ENCODE measurements at regions not wholly inside any gene's neighbourhood (a gene's known extent, or its start where the extent isn't known, plus 50 kb on each side); places are given as distances from the start of the nearest gene placed in this dataset.

DNA sequence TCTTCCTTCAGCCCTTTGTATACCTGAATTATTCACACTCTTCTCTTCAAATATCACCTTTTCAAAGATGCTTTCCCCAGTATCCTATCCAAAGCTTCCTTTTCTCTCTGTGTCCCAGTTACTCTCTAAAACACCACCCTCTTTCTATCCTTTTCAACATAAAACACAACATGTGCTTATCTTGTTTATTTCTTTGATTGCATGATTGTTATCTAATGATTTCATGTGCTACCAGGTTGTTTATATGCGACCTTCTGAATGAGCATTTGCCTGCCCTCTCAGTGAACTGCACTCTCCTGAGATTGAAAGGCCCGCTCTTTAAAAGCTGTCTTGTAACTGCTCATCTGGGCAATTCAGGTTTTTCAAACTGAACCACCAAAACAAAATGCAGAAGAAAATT lies 97.7 kb upstream of the FGGY start:
- H3K4me3 ChIP-seq (replicated peaks; ENCODE audit: insufficient read depth, low read length): no peak overlapping the region
- H3K27me3 ChIP-seq (ENCODE audit: insufficient read depth, poor library complexity, severe bottlenecking): no peaks in the 10 kb centered on the region
- no peak overlapping the region for H3K27ac ChIP-seq (replicated peaks)
- TF ChIP-seq GABPA (IDR thresholded peaks at IDR 0.05; ENCODE audit: low read depth) (no peak), POLR2AphosphoS5 (IDR thresholded peaks at IDR 0.05; ENCODE audit: low read depth) (no peak), SPI1 (IDR thresholded peaks at IDR 0.05; ENCODE audit: borderline replicate concordance, low read depth) (no peak)
- TF ChIP-seq, protein P1, sequence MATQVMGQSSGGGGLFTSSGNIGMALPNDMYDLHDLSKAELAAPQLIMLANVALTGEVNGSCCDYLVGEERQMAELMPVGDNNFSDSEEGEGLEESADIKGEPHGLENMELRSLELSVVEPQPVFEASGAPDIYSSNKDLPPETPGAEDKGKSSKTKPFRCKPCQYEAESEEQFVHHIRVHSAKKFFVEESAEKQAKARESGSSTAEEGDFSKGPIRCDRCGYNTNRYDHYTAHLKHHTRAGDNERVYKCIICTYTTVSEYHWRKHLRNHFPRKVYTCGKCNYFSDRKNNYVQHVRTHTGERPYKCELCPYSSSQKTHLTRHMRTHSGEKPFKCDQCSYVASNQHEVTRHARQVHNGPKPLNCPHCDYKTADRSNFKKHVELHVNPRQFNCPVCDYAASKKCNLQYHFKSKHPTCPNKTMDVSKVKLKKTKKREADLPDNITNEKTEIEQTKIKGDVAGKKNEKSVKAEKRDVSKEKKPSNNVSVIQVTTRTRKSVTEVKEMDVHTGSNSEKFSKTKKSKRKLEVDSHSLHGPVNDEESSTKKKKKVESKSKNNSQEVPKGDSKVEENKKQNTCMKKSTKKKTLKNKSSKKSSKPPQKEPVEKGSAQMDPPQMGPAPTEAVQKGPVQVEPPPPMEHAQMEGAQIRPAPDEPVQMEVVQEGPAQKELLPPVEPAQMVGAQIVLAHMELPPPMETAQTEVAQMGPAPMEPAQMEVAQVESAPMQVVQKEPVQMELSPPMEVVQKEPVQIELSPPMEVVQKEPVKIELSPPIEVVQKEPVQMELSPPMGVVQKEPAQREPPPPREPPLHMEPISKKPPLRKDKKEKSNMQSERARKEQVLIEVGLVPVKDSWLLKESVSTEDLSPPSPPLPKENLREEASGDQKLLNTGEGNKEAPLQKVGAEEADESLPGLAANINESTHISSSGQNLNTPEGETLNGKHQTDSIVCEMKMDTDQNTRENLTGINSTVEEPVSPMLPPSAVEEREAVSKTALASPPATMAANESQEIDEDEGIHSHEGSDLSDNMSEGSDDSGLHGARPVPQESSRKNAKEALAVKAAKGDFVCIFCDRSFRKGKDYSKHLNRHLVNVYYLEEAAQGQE (IDR thresholded peaks at IDR 0.05; ENCODE audit: insufficient replicate concordance, low read depth): no peak
- TF ChIP-seq, protein P2, sequence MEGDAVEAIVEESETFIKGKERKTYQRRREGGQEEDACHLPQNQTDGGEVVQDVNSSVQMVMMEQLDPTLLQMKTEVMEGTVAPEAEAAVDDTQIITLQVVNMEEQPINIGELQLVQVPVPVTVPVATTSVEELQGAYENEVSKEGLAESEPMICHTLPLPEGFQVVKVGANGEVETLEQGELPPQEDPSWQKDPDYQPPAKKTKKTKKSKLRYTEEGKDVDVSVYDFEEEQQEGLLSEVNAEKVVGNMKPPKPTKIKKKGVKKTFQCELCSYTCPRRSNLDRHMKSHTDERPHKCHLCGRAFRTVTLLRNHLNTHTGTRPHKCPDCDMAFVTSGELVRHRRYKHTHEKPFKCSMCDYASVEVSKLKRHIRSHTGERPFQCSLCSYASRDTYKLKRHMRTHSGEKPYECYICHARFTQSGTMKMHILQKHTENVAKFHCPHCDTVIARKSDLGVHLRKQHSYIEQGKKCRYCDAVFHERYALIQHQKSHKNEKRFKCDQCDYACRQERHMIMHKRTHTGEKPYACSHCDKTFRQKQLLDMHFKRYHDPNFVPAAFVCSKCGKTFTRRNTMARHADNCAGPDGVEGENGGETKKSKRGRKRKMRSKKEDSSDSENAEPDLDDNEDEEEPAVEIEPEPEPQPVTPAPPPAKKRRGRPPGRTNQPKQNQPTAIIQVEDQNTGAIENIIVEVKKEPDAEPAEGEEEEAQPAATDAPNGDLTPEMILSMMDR (IDR thresholded peaks at IDR 0.05; ENCODE audit: insufficient read depth, low read length): no peak
- no peak for DNase-seq (ENCODE audit: low read depth in 1 of 2, low spot score in 1 of 2)

DNA sequence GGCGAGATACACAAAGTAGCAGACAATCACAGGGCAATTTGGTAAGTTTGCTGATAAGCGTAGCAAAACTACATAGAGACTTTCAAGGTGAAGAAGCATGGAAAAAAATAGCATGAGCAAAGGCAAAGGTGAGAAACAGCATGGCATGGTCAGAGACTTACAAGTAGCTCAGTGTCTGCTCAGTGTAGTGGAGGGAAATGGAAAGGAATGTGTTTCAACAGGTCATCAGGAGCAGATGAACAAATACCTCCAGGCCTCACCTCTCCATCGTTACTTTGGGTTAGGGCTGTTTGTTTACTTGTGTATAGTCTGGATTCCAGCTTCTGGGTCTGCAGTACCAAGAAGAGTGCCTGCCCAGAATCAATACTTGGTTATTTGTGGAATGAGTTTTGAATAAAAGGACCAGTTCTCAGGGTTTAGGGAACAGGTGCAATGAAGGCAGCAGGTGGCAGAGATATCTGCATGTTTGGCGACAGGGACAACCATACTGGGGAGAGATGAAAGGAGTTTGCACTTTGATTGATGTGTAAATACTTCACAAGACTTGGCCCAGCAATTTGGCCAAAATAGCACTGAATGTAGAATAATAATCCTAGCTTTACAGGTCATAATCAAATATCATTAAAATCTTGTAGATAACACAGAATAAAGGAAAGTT lies 97.0 kb upstream of the FGGY start:
- no peak overlapping the region for H3K27ac ChIP-seq (replicated peaks)
- no peak overlapping the region for H3K4me3 ChIP-seq (replicated peaks; ENCODE audit: insufficient read depth, low read length)
- TF ChIP-seq GABPA (IDR thresholded peaks at IDR 0.05; ENCODE audit: low read depth) (no peak), POLR2AphosphoS5 (IDR thresholded peaks at IDR 0.05; ENCODE audit: low read depth) (no peak), SPI1 (IDR thresholded peaks at IDR 0.05; ENCODE audit: borderline replicate concordance, low read depth) (no peak)
- TF ChIP-seq, protein P2 (IDR thresholded peaks at IDR 0.05; ENCODE audit: insufficient read depth, low read length): no peak
- TF ChIP-seq, protein P1 (IDR thresholded peaks at IDR 0.05; ENCODE audit: insufficient replicate concordance, low read depth): no peak
- H3K27me3 ChIP-seq (ENCODE audit: insufficient read depth, poor library complexity, severe bottlenecking): no peaks in the 10 kb centered on the region
- DNase-seq (ENCODE audit: low read depth in 1 of 2, low spot score in 1 of 2): no peak

DNA sequence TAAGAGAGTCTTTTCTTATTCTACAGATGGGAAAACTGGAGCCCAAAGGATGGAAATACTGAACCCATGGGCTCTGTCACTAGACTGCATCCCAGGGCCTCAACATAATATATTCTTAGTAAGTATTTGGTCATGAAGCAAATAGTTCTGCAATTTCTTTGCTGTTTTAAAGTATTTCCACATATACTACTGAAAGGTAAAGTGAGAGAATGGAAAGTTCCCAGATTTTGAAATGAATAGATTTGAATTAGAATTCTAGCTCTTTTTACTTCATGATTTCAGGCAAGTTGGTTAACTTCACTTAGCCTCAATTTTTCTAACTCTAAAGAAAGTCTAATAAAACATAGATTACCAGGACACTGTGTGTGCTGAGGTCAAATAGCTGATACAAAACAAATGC lies 95.6 kb upstream of the FGGY start:
- Histone ChIP-seq H3K27ac (replicated peaks) (no peak overlapping the region), H3K4me3 (replicated peaks; ENCODE audit: insufficient read depth, low read length) (no peak overlapping the region), H3K27me3 (ENCODE audit: insufficient read depth, poor library complexity, severe bottlenecking) (no peaks in the 10 kb centered on the region)
- DNase-seq (ENCODE audit: low read depth in 1 of 2, low spot score in 1 of 2): no peak
- TF ChIP-seq, protein P2 (IDR thresholded peaks at IDR 0.05; ENCODE audit: insufficient read depth, low read length): no peak
- TF ChIP-seq SPI1 (IDR thresholded peaks at IDR 0.05; ENCODE audit: borderline replicate concordance, low read depth): no peak
- no peak for TF ChIP-seq POLR2AphosphoS5 (IDR thresholded peaks at IDR 0.05; ENCODE audit: low read depth)
- TF ChIP-seq, protein P1 (IDR thresholded peaks at IDR 0.05; ENCODE audit: insufficient replicate concordance, low read depth): no peak
- no peak for TF ChIP-seq GABPA (IDR thresholded peaks at IDR 0.05; ENCODE audit: low read depth)

Measured in HL-60 (cell line).